Fibroblast of pulmonary artery (primary cell): ENCODE measurements at regions not wholly inside any gene's neighbourhood (a gene's known extent, or its start where the extent isn't known, plus 50 kb on each side); places are given as distances from the start of the nearest gene placed in this dataset.

Source experiments
- DNase-seq: peaks from one replicate; pipeline ENCODE4 v3.0.0-alpha.2; 2010; ENCODE audit warnings: low read depth
- H3K4me3 ChIP-seq: replicated peaks from 2 replicates; pipeline ENCODE4 v1.5.1; 2011; ENCODE audit warnings: low read depth, mild to moderate bottlenecking, control low read depth, low read length, moderate library complexity
- TF ChIP-seq, protein P1 (sequence below): IDR thresholded peaks from 2 replicates; pipeline ENCODE4 v1.5.1; 2011; ENCODE audit warnings: mild to moderate bottlenecking, control low read depth, low read length, inconsistent platforms; ENCODE audit errors: missing control alignments

- TF ChIP-seq, protein P1, sequence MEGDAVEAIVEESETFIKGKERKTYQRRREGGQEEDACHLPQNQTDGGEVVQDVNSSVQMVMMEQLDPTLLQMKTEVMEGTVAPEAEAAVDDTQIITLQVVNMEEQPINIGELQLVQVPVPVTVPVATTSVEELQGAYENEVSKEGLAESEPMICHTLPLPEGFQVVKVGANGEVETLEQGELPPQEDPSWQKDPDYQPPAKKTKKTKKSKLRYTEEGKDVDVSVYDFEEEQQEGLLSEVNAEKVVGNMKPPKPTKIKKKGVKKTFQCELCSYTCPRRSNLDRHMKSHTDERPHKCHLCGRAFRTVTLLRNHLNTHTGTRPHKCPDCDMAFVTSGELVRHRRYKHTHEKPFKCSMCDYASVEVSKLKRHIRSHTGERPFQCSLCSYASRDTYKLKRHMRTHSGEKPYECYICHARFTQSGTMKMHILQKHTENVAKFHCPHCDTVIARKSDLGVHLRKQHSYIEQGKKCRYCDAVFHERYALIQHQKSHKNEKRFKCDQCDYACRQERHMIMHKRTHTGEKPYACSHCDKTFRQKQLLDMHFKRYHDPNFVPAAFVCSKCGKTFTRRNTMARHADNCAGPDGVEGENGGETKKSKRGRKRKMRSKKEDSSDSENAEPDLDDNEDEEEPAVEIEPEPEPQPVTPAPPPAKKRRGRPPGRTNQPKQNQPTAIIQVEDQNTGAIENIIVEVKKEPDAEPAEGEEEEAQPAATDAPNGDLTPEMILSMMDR: no peak
- no peak overlapping the region for H3K4me3 ChIP-seq
- DNase-seq: no peak
These were observed 1729.1 kb downstream of the TP53TG3F start for GRCh38 chr16:35188288-35189155.

DNA sequence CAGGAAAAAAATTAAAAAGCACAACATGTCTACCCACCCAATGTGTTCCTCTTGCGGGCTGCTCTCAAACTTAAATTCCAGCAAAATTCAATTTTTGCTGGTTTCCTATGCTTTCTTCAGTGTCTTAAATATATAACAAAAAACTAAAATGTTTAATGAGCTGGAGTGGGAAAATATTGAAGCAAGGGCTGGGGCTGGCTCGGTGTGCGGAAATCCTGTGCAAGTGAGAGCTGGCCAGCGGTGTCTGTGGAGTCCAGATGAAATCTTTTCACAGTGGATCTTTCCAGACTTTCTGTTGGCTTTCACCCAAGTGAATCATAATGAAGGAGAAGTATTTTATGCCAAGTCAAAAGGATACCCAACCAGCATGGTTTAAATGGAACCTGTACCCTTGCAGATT, 1733.6 kb downstream of the TP53TG3F start:
- H3K4me3 ChIP-seq: no peak overlapping the region
- no peak for DNase-seq
- TF ChIP-seq, protein P1: no peak

DNA sequence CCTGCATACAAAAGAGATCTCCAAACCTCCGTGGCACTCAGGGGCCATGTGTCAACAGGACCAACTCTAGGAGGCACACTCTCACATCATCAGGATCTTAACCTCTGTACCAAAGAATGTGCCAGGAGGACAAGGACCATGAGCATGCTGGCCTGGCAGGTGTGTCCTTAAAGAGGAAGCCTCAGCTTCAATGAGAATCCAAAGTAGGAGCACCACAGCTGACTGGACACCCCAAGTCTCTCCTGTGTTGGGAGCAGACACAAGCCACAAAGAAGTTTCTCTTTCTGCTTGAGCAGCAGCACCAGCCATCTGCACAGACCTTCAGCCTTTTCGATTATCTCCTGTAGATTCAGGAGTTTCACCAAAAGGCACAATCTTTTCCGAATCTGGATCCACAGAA, 1734.5 kb downstream of the TP53TG3F start:
- DNase-seq: no peak
- no peak overlapping the region for H3K4me3 ChIP-seq
- TF ChIP-seq, protein P1: no peak

DNA sequence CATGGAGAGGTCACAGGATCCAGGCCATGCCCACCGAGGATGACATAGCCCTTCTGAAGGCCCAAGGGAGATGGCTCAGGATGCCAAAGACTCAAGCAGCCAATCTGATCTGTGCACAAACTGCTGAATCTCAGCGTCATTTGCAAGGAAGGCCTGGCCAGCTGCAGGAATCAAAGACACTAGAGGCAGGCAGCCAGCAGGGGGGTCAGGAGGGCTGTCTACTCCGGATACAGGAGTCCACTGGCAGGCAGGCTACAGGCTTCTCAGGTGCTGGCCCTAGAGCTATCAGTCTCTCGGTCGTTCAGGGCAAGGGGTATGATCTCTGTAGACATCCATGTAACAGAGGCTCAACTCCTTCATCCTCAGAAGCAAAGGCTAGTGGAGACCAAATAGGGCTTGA, 1735.3 kb downstream of the TP53TG3F start:
- no peak overlapping the region for H3K4me3 ChIP-seq
- TF ChIP-seq, protein P1: no peak
- no peak for DNase-seq

- TF ChIP-seq, protein P1: no peak
- no peak for DNase-seq
- no peak overlapping the region for H3K4me3 ChIP-seq
These were observed 1735.9 kb downstream of the TP53TG3F start for GRCh38 chr16:35195173-35195863.

DNA sequence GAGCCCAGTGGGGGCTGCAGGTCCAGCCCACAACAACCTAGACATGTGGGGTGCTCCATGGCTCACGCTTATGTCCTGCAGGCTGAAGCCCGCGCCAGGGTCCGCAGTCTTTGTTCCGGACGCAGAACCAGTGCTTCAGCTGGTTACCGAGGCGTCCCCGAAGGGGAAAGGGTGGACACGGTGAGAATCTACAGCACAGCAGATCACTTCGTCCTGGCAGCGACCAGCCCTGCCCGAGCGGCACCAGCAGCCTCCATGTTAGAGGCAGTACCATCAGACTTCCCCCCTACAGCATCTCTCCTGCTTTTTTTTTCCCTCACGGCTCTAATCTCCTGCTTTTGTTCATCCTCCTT, 1736.4 kb downstream of the TP53TG3F start:
- H3K4me3 ChIP-seq: no peak overlapping the region
- TF ChIP-seq, protein P1: no peak
- DNase-seq: no peak
